GM21737 (cell line): ENCODE measurements at regions not wholly inside any gene's neighbourhood (a gene's known extent, or its start where the extent isn't known, plus 50 kb on each side); places are given as distances from the start of the nearest gene placed in this dataset.
"Not testable (repeated sequence)": the region's sequence is repeated elsewhere in the genome, so short reads cannot be mapped to it uniquely, and the experiment has no call there.

ENCODE experiments used
- ATAC-seq: cut with Tn5 transposase; IDR thresholded peaks from one replicate; pipeline ENCODE4 v1.9.1; 2021; ENCODE audit warnings: mild to moderate bottlenecking, moderate library complexity; ENCODE audit not compliant: unreplicated experiment

DNA sequence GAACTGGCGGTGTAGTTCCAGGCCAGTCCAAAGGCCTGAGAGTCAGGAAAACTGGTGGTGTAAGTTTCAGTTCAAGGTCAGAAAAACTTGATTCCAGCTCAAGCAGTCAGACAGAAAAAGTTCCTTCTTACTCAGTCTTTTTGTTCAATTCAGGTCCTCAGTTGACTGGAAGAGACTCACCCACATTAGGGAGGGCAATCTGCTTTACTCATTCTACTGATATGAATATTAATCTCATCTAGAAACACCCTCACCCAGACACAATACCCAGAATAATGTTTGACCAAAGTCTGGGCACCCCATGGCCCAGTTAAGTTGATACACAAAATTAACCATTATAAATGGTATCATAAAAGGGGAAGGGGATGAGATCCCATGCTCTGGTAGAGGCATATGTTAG, 50.1 kb upstream of the LTA4H start:
- ATAC-seq, result no peak

DNA sequence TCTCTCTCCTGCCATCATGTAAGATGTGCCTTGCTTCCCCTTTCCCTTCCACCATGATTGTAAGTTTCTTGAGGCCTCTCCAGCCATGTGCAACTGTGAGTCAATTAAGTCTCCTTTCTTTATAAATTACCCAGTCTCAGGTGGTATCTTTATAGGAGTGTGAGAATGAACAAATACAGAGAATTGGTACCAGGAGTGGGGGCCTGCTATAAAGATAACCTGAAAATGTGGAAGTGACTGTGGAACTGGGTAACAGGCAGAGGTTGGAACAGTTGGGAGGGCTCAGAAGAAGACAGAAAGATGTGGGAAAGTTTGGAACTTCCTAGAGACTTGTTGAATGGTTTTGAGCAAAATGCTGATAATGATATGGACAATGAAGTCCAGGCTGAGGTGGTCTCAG, 50.8 kb upstream of the LTA4H start:
- ATAC-seq, result not testable (repeated sequence)

DNA sequence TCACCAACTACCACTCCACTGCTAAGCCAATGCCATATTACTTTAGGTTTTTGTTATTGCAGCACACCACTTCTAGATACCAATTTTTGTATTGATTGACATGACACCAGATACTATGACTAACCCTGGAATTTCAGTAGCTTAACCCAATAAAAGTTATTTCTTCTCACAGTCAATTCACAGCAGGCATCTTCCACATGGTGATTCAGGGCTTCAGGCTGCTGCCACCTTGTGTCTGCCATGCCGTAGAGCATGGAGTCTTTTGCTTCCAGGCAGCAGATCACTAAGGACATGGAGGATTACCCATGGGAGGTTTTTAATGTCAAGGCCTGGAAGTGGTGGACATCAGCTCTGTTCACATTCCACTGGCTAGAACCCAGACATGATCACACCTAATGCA, 56.4 kb upstream of the LTA4H start:
- no peak for ATAC-seq

DNA sequence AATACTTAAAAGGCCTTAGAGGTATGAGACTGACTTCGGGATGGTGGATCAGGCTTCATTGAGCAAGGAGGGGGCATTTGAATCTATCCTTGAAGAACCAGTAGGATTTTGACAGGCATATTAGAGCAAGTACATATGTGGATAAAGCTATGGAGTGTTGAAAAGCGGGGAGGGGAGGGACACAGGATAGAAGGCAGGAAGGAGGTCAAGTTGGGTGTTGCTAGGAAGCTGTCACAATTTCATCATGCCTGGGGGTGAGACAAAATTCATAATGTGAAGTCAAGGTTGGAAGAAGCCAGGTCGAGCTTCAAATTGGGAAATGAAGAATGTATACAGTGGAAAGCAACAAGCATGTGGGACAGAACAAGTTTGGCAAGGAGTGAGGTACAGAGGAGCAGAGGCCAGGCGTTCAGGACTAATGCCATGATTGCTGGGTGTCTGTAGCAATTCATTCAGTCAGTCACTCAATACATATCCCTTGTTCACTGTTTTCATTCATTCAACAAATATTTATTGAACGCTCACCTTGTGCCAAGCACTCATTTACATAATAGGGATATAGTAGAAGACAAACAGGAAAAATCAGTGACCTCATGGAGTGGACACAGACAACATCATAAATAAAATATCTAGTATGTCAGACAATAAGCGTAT, 58.3 kb upstream of the LTA4H start:
- ATAC-seq, result no peak

DNA sequence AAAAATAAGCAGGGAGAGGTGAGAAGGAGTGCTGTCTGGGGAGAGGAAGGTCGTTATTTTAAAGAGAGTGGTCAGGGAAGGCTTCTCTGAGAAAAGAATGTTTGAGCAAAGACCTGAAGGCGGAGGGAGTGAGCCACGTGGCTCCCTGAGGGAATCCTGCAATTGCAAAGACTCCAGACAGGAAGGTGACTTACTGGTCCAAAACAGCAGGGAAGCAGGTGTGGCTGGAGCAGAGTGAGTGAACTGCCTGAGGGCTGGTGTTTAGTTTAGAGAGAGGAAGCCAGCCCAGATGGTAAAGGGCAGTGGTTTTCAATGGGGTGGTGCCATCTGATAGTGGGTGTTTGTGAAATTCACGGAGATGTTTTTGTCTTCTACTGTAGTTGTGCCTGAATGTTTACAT, 58.8 kb upstream of the LTA4H start:
- no peak for ATAC-seq

DNA sequence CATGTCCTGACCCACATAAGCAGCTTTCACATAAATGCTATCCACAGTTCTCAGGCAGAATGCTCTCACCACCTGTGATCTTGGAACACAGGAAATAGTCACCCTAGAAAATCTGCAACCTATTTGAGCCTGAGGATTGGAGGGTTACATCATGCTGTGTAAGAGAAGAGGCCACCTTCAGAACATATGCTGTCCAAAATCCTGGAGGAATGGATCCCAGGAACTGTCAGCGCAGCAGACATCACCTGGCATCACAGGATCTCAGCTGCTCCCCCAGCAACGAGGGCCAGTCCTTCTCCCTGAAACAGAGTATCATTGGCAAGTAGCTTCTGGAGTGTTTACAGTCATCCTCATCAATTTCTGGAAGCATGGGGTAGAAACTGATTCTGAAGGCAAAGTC, 63.2 kb upstream of the LTA4H start:
- ATAC-seq, result no peak

DNA sequence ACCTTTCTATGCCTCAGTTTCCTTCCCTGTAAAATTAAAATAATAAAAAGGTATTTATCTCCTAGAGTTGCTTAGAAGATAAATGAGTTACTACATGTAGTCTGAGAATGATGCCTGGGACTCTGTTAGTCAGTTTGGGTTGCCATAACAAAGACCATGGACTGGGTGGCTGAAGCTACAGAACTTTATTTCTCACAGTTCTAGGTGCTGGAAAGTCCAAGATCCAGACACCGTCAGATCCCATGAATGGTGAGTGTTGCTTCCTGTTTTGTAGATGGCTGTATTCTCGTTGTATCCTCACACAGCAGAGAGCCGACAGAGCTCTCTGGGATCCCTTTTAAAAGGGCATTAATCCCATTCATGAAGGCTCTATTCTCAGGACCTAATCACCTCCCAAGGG, 64.0 kb upstream of the LTA4H start:
- no peak for ATAC-seq

DNA sequence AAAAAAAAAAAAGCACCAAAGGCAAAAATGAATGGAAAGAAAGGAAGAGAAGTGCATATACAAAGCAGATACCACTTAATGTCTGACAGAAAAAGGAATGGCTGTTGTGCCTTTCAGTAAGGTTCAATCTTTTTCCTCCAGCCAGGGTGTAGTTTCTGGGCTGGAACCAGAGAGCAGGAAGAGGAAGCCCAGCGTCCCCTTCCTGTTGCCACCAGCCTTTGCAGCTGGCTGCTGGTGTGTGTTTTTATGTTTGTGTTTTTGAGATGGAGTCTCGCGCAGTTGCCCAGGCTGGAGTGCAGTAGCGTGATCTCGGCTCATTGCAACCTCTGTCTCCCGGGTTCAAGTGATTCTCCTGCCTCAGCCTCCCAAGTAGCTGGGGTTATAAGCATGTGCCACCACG, 64.6 kb upstream of the LTA4H start:
- ATAC-seq, result no peak

DNA sequence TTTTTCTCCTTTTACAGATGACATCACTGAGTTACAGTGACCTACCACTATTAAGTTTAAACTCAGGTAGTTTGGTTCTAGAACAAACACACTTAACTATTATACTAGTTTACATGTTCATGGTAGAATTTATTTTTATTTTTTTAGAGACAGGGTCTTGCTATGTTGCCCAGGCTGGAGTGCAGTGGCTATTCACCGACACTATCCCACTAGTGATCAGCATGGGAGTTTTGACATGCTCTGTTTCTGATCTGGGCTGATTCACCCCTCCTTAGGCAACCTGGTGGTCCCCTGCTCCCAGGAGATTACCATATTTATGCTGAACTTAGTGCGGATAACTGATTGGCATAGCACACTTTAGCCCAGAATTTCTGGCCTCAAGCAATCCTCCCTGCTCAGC, 66.4 kb upstream of the LTA4H start:
- ATAC-seq, result no peak

DNA sequence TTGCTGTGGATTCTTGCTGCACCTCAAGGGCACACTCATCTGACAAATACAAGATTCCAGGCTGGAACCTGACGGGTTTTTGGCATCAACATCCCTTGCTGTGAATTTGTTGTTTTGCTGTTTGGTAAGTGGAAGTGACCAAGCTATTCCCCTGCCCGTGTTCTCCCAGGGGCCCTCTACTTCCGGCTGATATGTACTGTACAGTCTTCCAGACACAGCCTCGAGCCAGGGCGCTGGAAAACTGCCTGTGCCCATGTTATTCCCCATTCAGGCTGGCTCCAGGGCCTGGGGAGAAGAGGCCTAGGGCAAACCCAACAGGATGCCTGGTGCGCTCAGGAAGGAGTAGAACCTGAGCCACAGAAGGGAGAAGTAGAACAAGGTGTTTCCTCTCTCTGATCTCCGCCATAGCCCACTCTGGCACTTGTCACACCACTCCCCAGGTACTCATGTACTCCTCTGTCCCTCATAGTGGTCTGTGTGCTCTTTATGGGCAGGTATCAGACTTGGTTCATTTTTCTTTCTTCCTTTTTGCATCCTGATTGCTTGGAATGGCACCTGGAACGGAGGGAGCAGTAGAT, 67.8 kb upstream of the LTA4H start:
- no peak for ATAC-seq

DNA sequence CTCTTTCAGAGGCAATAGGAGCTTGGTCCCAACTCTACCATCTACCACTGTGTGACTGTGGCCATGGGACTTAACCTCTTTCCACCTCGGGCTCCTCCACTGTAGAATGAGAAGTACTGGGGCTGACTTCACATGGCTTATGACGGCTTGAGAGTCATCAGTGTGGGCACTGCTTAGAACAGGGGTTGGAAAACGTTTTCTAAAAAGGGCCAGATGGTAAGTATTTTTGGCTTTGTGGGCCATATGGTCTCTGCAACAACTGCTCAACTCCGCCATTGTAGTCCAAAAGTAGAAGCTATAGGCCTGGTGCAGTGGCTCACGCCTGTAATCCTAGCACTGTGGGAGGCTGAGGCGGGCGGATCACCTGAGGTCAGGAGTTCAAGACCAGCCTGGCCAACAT, 69.2 kb upstream of the LTA4H start:
- ATAC-seq, result no peak

DNA sequence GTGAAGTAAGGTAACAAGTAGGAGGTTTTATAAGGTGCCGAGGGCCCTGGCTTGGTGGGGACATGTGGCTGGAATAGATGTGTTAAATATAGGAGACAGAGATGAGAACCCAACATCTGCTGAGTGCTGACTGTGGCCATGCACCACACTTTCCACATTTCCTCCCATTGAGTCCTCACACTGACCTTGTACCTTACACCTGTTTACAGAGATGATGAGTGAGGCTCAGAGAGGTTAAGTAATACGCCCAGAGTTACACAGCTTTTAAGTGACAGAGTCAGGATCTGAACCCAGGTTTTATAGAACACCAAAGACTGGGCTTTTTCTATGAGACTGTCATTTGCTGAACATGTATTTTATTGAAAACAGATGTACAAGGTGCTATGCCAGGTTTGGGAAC, 70.8 kb upstream of the LTA4H start:
- no peak for ATAC-seq

DNA sequence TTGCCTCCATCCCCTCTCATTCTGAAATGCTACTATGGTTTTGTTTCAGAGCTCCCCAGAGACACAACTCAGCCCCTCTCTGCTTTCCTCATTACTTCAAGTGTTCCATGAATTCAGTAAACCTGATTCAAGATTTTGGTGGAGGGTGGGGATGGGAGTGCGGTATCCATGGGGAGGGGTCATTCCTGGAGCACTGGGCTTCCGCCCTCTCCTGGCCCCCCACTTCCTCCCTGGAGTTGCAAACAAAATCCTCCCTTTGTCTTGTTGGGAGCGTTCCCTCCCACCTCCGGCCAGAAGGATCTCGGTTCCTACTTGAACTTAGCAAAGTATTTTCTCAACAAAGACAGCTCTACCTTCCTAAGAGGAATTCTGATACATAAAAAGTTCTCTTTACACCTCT, 71.8 kb upstream of the LTA4H start:
- no peak for ATAC-seq

DNA sequence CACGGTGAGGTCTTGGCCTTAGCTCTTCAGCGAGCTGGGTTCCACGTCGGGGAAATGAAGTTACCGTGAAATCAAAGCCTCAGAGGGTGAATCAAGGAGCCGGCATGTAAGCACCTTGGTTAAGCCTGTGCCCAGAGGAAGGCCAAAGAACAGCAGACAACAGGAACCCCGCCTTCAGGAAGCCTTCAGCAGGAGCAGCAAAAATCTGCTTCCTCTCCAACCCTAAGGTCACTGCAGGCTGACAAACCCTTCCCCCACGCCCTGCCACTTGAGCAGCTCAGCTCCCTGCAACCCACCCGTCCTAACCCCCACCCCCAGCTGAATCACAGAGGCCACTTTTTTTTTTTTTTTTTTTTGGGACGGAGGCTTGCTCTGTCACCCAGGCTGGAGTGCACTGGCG, 72.9 kb upstream of the LTA4H start:
- ATAC-seq, result no peak

DNA sequence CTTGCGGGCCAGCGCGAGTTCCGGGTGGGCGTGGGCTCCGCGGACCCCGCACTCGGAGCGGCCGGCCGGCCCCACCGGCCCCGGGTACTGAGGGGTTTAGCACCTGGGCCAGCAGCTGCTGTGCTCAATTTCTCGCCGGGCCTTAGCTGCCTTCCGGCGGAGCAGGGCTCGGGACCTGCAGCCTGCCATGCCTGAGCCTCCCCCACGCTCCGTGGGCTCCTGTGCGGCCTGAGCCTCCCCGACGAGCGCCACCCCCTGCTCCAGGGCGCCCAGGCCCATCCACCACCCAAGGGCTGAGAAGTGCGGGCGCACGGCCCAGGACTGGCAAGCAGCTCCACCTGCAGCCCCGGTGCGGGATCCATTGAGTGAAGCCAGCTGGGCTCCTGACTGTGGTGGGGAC, 73.6 kb upstream of the LTA4H start:
- ATAC-seq, result not testable (repeated sequence)

DNA sequence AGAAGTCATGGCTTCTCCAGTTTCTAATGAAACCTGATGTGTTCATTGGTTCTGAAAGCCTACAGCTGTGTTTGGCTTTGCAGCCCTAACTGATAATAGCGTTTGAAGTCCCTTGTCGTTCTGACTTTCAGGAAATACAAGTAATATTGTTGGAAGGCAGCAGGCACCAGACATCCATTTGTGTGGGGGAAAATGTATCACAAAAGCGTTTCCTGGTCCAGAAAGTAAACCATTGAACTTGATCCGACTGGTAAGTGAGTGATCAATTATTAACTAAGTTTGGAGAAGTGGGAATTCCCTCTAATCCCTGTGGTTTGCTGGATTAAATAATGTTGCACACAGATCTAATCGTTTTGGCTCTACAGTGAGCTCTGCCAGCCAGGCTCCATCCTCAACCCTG, 77.3 kb upstream of the LTA4H start:
- no peak for ATAC-seq

DNA sequence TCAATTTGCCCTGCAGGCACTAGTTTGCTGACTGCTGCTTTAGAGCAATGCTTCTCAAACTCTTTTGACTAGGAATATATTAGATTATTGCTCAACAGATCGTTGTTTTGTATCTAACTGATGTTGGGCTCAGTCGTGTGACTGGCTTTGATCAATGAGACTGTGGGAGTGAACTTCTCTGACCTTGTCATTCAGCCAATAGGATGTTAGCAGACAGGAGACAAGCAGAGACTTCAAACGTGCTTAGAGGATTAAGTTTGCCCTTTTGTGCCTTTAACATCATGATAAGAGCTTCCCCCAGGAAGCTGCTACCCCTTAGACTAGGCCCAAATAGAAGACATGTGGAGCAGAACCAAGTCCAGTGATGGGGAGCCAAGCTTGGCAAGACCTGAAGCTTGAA, 76.7 kb upstream of the ELK3 start:
- no peak for ATAC-seq

DNA sequence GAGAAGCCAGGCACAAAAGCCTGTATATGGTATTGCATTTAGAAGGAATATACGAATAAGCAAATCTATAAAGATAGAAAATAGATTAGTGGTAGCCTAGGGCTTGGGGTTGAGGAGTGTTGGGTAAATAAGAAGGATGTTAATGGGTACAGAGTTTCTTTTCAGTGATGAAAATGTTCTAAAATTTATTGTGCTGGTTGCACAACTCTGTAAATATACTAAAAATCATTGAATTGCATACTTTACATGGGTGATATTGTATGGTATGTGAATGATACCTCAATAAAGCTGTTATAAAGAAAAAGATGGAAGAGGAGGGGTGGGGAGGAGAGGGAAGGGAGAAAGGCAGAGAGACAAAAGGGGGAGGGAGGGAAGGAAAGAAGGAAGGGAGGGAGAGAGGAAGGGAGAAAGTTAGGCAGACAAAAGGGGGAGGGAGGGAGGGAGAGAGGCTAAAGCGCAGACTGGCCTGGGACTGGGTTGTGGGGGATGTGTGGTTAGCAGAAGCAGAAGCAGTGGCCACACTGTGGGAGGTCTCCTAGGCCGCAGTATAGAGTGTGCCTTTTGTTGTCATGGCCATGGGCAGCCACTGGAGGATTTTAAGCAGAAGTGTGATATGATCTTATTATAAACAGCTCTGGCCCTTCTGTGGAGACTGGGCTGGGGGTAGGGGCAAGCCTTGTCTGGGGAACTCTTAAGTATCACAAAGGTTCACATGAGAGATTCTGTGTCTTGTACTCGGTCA, 73.6 kb upstream of the ELK3 start:
- ATAC-seq, result peak; percentile 39

DNA sequence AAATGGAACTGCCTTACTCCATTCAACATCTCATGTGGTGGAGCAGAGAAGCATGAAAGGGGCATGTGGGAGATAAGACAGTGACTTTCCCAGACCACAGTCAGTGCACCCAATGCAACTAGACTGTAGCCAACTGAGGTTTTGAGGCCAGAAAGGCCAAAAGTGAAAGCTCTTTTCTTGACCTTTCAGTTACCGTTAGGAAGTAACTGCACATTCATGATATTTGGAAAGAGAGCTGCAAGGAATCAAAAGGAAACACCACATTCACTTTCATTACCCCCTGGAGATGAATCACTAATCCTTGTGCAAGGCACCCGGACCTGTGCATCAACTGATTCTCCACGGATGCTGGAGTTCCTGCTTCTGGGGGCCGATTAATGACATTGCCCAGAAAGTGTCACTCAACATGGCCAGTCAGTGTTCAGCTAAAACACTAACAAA, 72.9 kb upstream of the ELK3 start:
- ATAC-seq, result peak; percentile 52

DNA sequence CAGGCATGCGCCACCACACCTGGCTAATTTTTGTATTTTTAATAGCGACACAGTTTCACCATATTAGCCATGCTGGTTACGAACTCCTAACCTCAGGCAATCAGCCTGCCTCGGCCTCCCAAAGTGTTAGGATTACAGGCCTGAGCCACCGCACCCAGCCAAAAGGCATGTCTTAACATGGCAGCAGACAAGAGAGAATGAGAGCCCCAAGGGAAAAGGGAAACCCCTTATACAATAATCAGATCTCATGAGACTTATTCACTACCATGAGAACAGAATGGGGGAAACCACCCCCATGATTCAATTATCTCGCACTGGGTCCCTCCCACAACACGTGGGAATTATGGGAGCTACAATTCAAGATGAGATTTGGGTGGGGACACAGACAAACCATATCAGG, 65.9 kb upstream of the ELK3 start:
- ATAC-seq, result not testable (repeated sequence)

DNA sequence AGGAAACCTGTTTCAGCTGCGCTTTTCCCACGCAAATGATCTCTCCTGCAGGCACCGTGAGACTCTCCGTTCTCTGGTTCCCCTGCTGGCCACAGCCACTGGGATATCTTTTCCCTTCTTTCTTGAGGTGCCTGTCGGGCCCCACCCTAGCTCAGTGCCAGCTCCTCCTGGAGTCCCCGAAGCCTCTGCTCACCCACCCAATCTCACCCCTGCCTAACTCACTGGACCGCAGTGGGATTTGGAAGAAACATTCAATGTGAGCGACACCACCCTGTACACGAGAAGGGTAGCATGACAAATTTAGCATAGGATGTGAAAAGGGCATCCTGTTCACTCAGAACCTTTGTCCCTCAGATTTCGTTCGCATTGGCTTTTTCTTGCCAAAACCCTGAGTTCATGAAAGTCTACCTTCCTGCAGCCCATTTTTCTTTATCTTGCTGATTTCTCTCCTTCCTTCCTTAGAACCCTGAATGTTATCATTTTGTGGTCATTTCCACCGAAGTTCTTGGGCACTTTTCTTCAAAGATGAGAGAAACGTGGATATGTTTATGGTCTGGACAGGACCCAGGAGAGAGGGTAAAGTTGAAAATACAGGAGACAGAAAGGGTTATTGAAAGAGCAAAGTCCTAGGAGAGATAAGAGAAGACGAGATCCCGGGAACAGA, 63.6 kb upstream of the ELK3 start:
- no peak for ATAC-seq

DNA sequence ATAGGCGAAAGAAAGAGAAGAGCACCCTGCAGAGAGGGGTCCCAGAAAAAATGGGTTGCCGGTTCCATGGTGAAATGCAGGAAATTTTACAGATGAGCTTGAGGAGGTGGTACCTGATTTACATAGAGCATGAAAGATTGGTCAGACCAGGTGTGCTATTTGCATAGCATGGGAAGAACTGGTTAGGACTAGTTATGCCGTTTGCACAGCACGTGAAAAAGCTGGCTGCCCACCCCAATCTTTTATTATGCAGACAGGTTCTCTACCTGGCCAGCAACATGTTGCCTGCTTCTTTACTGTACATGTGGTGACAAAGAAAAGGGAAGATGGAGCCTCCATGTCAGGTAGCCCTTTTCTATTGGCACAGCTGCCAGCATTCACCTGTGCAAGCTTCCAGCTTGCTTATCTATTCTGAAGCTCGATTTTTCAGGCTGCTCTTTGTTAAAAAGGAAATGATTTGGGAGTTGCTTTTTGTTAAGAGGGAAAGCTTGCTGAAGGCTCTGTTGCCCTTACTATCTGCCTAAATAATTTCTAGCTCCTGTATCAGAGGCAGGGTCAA, 62.9 kb upstream of the ELK3 start:
- no peak for ATAC-seq
